GM12801 (cell line): ENCODE measurements at regions not wholly inside any gene's neighbourhood (a gene's known extent, or its start where the extent isn't known, plus 50 kb on each side); places are given as distances from the start of the nearest gene placed in this dataset.

Source experiments
- CTCF ChIP-seq: IDR thresholded peaks from one replicate; pipeline ENCODE4 v1.5.1; 2011; ENCODE audit warnings: control low read depth; ENCODE audit not compliant: insufficient read length; ENCODE audit errors: extremely low read depth

DNA sequence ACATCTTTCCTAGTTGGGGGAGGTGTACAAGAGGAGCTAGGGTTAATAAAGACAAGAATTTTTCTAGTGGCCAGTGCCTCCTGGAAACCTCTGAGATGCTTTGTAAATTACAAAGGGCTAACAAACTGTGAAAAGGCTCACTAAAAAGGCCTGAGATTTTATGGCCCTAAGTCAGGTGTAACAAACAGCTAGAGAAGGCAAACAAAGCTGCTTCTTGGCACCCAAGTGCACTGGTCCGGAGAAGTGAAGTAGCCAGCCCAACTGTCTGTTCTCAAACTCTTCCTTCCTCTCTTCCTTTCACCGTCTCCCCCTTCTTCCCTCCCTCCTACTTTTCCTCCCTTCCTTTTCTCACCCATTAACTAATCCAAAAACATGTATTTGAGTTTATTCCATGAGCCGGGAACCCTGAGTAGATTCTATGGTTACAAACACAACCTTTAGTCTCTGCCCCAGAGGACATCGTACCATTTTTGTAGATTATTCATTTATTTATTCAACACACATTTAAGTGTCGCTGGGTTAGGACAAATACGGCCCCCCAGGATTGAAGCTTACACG lies 143.4 kb upstream of the PCGF5 start:
- no peak for TF ChIP-seq CTCF

DNA sequence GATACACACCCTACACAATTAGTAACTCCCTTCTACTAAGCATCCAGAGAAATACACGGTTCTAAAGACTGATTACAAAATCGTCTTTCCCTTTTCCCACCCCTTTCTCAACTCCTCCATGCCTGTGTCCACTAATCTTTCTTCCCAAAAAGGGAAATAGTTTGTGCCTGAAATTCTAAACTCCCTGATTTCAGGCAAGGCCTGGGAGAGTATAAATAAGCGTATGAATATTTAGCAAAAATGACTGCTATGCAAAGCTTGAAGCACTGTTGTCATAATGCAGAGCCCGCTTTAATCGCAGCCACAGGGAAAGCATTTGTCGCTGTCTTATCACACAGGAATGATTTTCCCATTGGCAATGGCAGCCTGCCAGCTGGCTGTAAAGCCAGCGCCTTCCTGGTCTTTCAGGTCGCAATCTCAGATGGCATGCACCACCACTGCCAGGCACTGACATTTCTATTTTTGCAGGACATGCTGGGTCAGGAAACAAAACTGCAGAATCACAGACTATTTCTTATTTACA lies 142.9 kb upstream of the PCGF5 start:
- TF ChIP-seq CTCF = no peak

- no peak for TF ChIP-seq CTCF
These were observed 139.7 kb upstream of the PCGF5 start for GRCh38 chr10:91080776-91081175.

DNA sequence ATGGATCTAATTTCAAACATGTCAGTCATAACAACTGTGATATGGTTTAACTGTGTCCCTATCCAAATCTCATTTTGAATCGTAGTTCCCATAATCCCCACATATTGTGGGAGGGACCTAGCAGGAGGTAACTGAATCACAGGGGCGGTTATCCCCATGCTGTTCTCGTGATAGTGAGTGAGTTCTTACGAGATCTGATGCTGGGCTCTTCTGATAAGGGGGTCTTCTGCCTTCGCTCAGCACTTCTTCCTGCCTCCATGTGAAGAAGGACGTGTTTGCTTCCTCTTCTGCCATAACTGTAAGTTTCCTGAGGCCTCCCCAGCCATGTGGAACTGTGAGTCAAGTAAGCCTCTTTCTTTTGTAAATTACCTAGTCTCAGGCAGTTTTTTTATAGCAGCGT lies 138.0 kb upstream of the PCGF5 start:
- no peak for TF ChIP-seq CTCF

DNA sequence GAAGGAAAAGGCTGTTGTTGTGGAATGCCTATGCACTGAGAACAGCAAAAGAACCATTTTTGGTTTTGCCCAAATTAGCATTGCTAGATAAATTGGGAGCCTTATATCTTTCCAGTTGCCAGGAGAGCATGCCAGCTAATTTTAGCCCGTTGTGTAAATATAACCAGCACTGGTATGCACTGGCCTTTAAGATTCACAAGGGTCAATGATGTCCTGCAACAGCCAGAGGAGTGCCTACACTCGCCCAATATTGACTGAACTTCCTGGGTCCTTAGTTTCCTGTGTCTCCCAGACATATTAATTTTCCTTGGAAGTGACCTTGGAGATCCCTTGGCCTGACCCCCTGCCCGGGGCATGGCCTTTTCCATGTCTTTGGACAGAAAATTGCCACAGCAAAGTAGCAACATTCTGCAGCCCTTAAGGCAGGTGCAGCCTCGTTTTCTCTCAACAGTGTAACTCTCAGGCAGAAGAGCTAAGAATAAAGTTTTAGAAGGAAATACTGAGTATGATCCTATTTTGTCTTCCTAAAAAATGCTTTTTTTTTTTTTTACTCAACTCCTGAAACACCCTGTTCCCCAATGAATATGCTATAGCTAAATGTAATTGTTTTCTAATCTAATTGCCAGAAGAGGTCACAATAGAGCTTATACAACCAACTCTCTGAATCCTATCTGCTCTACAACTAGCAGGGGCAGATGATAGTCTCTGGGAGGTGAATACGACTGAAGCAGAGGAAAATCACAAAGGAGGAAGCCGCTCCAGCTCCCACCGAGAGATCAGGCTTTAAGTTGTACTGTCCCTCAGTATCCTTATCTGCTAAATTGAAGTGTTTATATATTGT lies 131.9 kb upstream of the PCGF5 start:
- no peak for TF ChIP-seq CTCF

DNA sequence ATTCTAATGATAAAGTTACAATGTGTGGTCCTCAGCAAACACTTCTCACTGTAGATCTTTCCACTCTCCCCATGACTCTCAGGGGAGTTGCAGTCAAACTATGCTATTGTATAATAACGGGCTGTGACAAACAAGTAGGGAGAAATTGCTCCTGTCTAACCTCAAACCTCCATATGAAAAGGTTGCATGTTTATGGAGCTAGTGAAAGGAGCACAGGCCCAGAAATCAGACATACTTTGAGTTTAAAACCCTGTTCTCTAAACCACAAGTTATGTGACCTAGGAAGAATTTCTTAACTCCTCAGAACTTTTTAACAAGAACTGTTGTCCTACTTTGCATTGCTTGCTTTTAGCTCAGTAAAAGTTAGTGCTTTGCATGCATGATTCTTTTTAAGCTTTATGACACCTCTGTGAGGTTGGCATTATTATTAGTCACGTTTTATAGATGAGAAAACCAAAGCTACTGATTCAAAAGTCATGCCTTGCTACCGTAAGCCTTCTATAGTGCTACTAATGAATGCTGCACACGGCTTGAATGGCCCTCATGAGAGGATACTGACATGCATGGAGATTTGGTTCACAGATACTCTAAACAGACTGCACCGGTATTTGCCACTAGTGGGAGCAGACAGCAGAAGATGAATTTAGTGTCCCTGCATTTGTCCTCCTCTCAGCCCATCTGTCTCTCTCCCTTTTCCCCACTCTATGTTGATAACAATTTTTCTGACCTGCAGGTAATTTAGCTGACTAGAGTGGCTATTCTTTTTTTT lies 129.5 kb upstream of the PCGF5 start:
- TF ChIP-seq CTCF = no peak

DNA sequence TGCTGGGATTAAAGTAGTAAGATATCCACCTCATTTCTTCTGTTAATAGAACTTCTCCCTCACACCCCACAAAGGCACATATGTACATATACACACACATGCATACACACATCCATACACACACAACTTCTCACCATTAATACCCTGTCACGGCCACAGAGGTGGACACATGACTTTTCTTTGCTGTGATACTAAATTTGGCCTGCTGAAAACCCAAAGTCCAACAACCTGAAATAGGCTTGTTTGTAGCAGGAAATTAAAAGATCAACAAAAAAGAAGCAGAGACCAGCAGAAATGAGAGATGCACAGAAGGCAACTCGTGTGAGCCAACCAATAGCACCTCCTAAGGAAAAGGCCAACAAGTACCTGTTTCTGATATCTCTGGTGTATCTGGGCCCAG lies 128.7 kb upstream of the PCGF5 start:
- TF ChIP-seq CTCF = no peak
